Karpas-422 (cell line): ENCODE measurements at regions not wholly inside any gene's neighbourhood (a gene's known extent, or its start where the extent isn't known, plus 50 kb on each side); places are given as distances from the start of the nearest gene placed in this dataset.
"Not testable (repeated sequence)": the region's sequence is repeated elsewhere in the genome, so short reads cannot be mapped to it uniquely, and the experiment has no call there.

Experiments
- DNase-seq: peaks from one replicate; pipeline ENCODE4 v3.0.0-alpha.2; 2015
- H2AFZ ChIP-seq: fragments of 200-600 bp; sonication (generic); 2 replicates; pipeline ENCODE4 v1.6.1; 2014; ENCODE audit warnings: antibody characterized with exemption, low read length, mixed read lengths
- H3K27ac ChIP-seq: fragments of 200-600 bp; sonication (generic); 2 replicates; pipeline ENCODE4 v1.5.1; 2014; ENCODE audit warnings: mild to moderate bottlenecking, low read length, moderate library complexity
- H3K27me3 ChIP-seq: fragments of 200-600 bp; sonication (generic); 2 replicates; pipeline ENCODE4 v1.6.1; 2014; ENCODE audit warnings: low read length, mixed read lengths
- H3K36me3 ChIP-seq: fragments of 200-600 bp; sonication (generic); 2 replicates; pipeline ENCODE4 v1.6.1; 2014; ENCODE audit warnings: low read length, mixed read lengths; ENCODE audit not compliant: insufficient read depth
- H3K4me1 ChIP-seq: fragments of 200-600 bp; sonication (generic); 2 replicates; pipeline ENCODE4 v1.6.1; 2014; ENCODE audit warnings: mild to moderate bottlenecking, low read length, mixed read lengths
- H3K4me2 ChIP-seq: fragments of 200-600 bp; sonication (generic); 2 replicates; pipeline ENCODE4 v1.6.1; 2014; ENCODE audit warnings: low read length, low read depth, mild to moderate bottlenecking; ENCODE audit not compliant: poor library complexity, severe bottlenecking
- H3K4me3 ChIP-seq: fragments of 200-600 bp; sonication (generic); 2 replicates; pipeline ENCODE4 v1.5.1; 2014; ENCODE audit warnings: mild to moderate bottlenecking, antibody characterized with exemption, low read length, mixed read lengths
- H3K79me2 ChIP-seq: fragments of 200-600 bp; sonication (generic); 2 replicates; pipeline ENCODE4 v1.6.1; 2014; ENCODE audit warnings: mild to moderate bottlenecking, low read length, mixed read lengths
- H3K9ac ChIP-seq: fragments of 200-600 bp; sonication (generic); 2 replicates; pipeline ENCODE4 v1.6.0; 2014; ENCODE audit warnings: low read length
- H3K9me2 ChIP-seq: fragments of 200-600 bp; sonication (generic), shearing (Covaris generic); replicated peaks from 2 replicates; pipeline ENCODE4 v1.6.0; 2014; ENCODE audit warnings: mild to moderate bottlenecking, low read length, moderate library complexity; ENCODE audit not compliant: insufficient read depth
- H3K9me3 ChIP-seq: fragments of 300-700, 200-600 bp; sonication (generic); 2 replicates; pipeline ENCODE4 v1.6.1; 2014; ENCODE audit warnings: low read length, mixed read lengths
- H4K20me1 ChIP-seq: fragments of 200-600 bp; sonication (generic); 2 replicates; pipeline ENCODE4 v1.6.1; 2014; ENCODE audit warnings: mild to moderate bottlenecking, antibody characterized with exemption, low read length, low read depth; ENCODE audit not compliant: insufficient read depth

- H4K20me1 ChIP-seq, H3K36me3 ChIP-seq: not testable (repeated sequence)
Measured at GRCh38 chr4:128672596-128672995, 136.9 kb upstream of the JADE1 start.

GRCh38 chr4:128670513-128670912, 139.0 kb upstream of the JADE1 start:
- Histone ChIP-seq H3K4me3 (no peak overlapping the region), H3K9me2 (no peaks in the 10 kb centered on the region), H3K9ac (no peak overlapping the region), H3K4me2 (no peak overlapping the region), H3K4me1 (peaks cover 10% of the 10 kb centered on the region), H2AFZ (peak overlapping the region; percentile 72; the same call in 1 of the 2 replicates), H3K27ac (no peak overlapping the region), H4K20me1 (no peaks in the 10 kb centered on the region), H3K27me3 (no peaks in the 10 kb centered on the region; the same call in 1 of the 2 replicates), H3K79me2 (no peaks in the 10 kb centered on the region), H3K36me3 (no peaks in the 10 kb centered on the region), H3K9me3 (no peaks in the 10 kb centered on the region)
- no peak for DNase-seq

More at GRCh38 chr4:128672596-128672995, 136.9 kb upstream of the JADE1 start:
- DNase-seq, H3K4me3 ChIP-seq, H3K9ac ChIP-seq, H3K27me3 ChIP-seq, H3K4me1 ChIP-seq, H2AFZ ChIP-seq, H3K79me2 ChIP-seq, H3K27ac ChIP-seq, H3K9me2 ChIP-seq, H3K4me2 ChIP-seq, H3K9me3 ChIP-seq: not testable (repeated sequence)

- Histone ChIP-seq H3K27ac (no peak overlapping the region), H4K20me1 (no peaks in the 10 kb centered on the region), H3K4me3 (no peak overlapping the region), H3K4me2 (no peak overlapping the region), H2AFZ (no peak overlapping the region), H3K79me2 (no peaks in the 10 kb centered on the region), H3K9ac (no peak overlapping the region), H3K36me3 (no peaks in the 10 kb centered on the region), H3K9me2 (no peaks in the 10 kb centered on the region), H3K27me3 (no peaks in the 10 kb centered on the region; the same call in 1 of the 2 replicates), H3K4me1 (peaks cover 6% of the 10 kb centered on the region), H3K9me3 (no peaks in the 10 kb centered on the region)
- DNase-seq, result no peak
Measured at GRCh38 chr4:128668566-128668965, 140.9 kb upstream of the JADE1 start.

- no peak for DNase-seq
- Histone ChIP-seq H3K9ac (no peak overlapping the region), H3K4me3 (no peak overlapping the region), H3K9me2 (no peaks in the 10 kb centered on the region), H3K27me3 (no peaks in the 10 kb centered on the region; the same call in 1 of the 2 replicates), H3K27ac (no peak overlapping the region), H4K20me1 (no peaks in the 10 kb centered on the region), H3K4me2 (no peak overlapping the region), H3K36me3 (no peaks in the 10 kb centered on the region), H3K79me2 (no peaks in the 10 kb centered on the region), H3K9me3 (no peaks in the 10 kb centered on the region), H2AFZ (0 out of 2 replicates have a peak overlapping the region, but pooled peaks have one; percentile 15), H3K4me1 (peaks cover 13% of the 10 kb centered on the region)
Measured at GRCh38 chr4:128665514-128665913, 144.0 kb upstream of the JADE1 start.

GRCh38 chr4:128663325-128663724, 146.2 kb upstream of the JADE1 start:
- Histone ChIP-seq H3K9me2 (no peaks in the 10 kb centered on the region), H3K4me2 (no peak overlapping the region), H3K36me3 (no peaks in the 10 kb centered on the region), H3K9me3 (no peaks in the 10 kb centered on the region), H4K20me1 (no peaks in the 10 kb centered on the region), H2AFZ (no peak overlapping the region), H3K79me2 (no peaks in the 10 kb centered on the region), H3K27me3 (no peaks in the 10 kb centered on the region), H3K4me1 (peaks cover 13% of the 10 kb centered on the region), H3K4me3 (no peak overlapping the region), H3K9ac (no peak overlapping the region), H3K27ac (no peak overlapping the region)
- DNase-seq, result peak; percentile 84

GRCh38 chr4:128661479-128661878, 148.0 kb upstream of the JADE1 start:
- Histone ChIP-seq H3K27ac (no peak overlapping the region), H3K79me2 (no peaks in the 10 kb centered on the region), H3K9me3 (no peaks in the 10 kb centered on the region), H3K4me2 (no peak overlapping the region), H3K9ac (no peak overlapping the region), H3K9me2 (no peaks in the 10 kb centered on the region), H3K27me3 (no peaks in the 10 kb centered on the region), H2AFZ (no peak overlapping the region), H3K36me3 (no peaks in the 10 kb centered on the region), H3K4me3 (no peak overlapping the region), H3K4me1 (peaks cover 13% of the 10 kb centered on the region), H4K20me1 (no peaks in the 10 kb centered on the region)
- no peak for DNase-seq

GRCh38 chr4:128660361-128661215, 148.9 kb upstream of the JADE1 start:
- Histone ChIP-seq H4K20me1 (no peaks in the 10 kb centered on the region), H3K9me2 (no peaks in the 10 kb centered on the region), H3K9me3 (no peaks in the 10 kb centered on the region), H3K36me3 (no peaks in the 10 kb centered on the region), H3K27ac (no peak overlapping the region), H3K9ac (no peak overlapping the region), H3K79me2 (no peaks in the 10 kb centered on the region), H3K4me2 (no peak overlapping the region), H3K4me3 (no peak overlapping the region), H2AFZ (no peak overlapping the region), H3K27me3 (no peaks in the 10 kb centered on the region), H3K4me1 (peaks cover 10% of the 10 kb centered on the region)
- no peak for DNase-seq

- H3K9me3 ChIP-seq, result peaks cover 11% of the 10 kb centered on the region
Measured at GRCh38 chr4:128658214-128658631, 151.3 kb upstream of the JADE1 start.

More at GRCh38 chr4:128658214-128658631, 151.3 kb upstream of the JADE1 start:
- H3K4me1 ChIP-seq, result peaks cover 3% of the 10 kb centered on the region
- H3K4me2 ChIP-seq, result no peak overlapping the region
- H3K36me3 ChIP-seq, result no peaks in the 10 kb centered on the region; the same call in 1 of the 2 replicates
- H4K20me1 ChIP-seq, result no peaks in the 10 kb centered on the region
- H3K9ac ChIP-seq, result no peak overlapping the region
- peaks cover 6% of the 10 kb centered on the region; the same call in 1 of the 2 replicates for H3K27me3 ChIP-seq
- H3K79me2 ChIP-seq, result no peaks in the 10 kb centered on the region
- DNase-seq, result no peak
- H3K9me2 ChIP-seq, result no peaks in the 10 kb centered on the region
- H2AFZ ChIP-seq, result no peak overlapping the region
- H3K4me3 ChIP-seq, result no peak overlapping the region
- no peak overlapping the region for H3K27ac ChIP-seq
